PFSK-1 (cell line): ENCODE measurements at regions not wholly inside any gene's neighbourhood (a gene's known extent, or its start where the extent isn't known, plus 50 kb on each side); places are given as distances from the start of the nearest gene placed in this dataset.

Experiments used
- POLR2AphosphoS5 ChIP-seq: IDR thresholded peaks from 2 replicates; pipeline ENCODE4 v1.6.1; 2012; ENCODE audit warnings: low read depth, mild to moderate bottlenecking, control low read depth, low read length, moderate library complexity
- TAF1 ChIP-seq: IDR thresholded peaks from 2 replicates; pipeline ENCODE4 v1.6.1; 2012; ENCODE audit warnings: low read length, control low read depth, borderline replicate concordance; ENCODE audit not compliant: insufficient read depth
- TF ChIP-seq, protein P1 (sequence below), 2 experiments: IDR thresholded peaks; 2 replicates each; pipeline versions ENCODE4 v1.6.1 to v1.8.0; 2011 to 2012; ENCODE audit warnings: low read depth in 2 of 2, low read length in 2 of 2, control low read depth in 1 of 2, inconsistent platforms in 1 of 2, mild to moderate bottlenecking in 1 of 2, moderate library complexity in 1 of 2; ENCODE audit not compliant: insufficient read depth in 1 of 2

DNA sequence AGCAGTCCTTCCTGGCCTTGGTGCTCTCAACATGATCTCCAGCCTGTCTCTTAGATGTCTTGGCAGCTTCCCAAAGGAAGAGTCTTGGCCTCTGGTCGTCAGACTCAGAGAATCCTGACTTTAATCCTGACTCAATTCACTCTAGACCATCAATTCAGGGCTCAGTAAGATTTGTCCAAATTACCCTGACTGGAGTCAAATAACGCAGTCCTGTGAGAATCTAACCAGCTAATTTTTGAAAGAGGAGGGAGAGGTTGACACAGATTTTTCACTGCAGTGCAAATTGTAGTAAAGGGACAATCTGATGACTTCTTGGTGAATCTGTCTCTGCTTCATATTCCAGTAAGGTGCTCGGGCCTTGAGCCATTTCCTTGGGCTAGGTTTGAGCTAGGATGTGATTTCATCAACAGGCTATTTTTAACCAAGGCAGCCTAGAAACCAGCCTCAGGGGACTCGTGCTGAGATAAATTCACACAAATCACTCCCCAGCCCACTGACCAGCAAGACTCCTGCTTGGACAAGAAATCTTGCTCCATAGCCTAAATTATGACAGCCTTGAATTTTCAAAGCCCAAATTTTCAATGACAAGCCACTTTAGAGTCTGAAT lies 257.4 kb downstream of the ENC1 start:
- TF ChIP-seq TAF1 (no peak), POLR2AphosphoS5 (no peak)
- TF ChIP-seq, protein P1, sequence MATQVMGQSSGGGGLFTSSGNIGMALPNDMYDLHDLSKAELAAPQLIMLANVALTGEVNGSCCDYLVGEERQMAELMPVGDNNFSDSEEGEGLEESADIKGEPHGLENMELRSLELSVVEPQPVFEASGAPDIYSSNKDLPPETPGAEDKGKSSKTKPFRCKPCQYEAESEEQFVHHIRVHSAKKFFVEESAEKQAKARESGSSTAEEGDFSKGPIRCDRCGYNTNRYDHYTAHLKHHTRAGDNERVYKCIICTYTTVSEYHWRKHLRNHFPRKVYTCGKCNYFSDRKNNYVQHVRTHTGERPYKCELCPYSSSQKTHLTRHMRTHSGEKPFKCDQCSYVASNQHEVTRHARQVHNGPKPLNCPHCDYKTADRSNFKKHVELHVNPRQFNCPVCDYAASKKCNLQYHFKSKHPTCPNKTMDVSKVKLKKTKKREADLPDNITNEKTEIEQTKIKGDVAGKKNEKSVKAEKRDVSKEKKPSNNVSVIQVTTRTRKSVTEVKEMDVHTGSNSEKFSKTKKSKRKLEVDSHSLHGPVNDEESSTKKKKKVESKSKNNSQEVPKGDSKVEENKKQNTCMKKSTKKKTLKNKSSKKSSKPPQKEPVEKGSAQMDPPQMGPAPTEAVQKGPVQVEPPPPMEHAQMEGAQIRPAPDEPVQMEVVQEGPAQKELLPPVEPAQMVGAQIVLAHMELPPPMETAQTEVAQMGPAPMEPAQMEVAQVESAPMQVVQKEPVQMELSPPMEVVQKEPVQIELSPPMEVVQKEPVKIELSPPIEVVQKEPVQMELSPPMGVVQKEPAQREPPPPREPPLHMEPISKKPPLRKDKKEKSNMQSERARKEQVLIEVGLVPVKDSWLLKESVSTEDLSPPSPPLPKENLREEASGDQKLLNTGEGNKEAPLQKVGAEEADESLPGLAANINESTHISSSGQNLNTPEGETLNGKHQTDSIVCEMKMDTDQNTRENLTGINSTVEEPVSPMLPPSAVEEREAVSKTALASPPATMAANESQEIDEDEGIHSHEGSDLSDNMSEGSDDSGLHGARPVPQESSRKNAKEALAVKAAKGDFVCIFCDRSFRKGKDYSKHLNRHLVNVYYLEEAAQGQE (IDR thresholded peaks at IDR 0.05; ENCODE audit: insufficient read depth in 1 of 2, low read depth in 2 of 2, low read length in 2 of 2) = no peak
